OCI-LY1 (cell line): ENCODE measurements at regions not wholly inside any gene's neighbourhood (a gene's known extent, or its start where the extent isn't known, plus 50 kb on each side); places are given as distances from the start of the nearest gene placed in this dataset.

Experiments
- CTCF ChIP-seq: fragments of 200-600 bp; sonication (generic), shearing (Covaris generic); IDR thresholded peaks from 2 replicates; pipeline ENCODE4 v1.5.1; 2017; ENCODE audit warnings: mild to moderate bottlenecking, antibody characterized with exemption, low read length, moderate library complexity, mixed read lengths
- EZH2 ChIP-seq: fragments of 200-600 bp; sonication (generic), shearing (Covaris generic); IDR thresholded peaks from 2 replicates; pipeline ENCODE4 v1.8.0; 2017; ENCODE audit warnings: borderline replicate concordance, mixed run types, mild to moderate bottlenecking, antibody characterized with exemption, low read length, moderate library complexity, mixed read lengths

- TF ChIP-seq CTCF (no peak), EZH2 (no peak)
These were observed 102.8 kb upstream of the PFN2 start for GRCh38 chr3:150073513-150073912.
